Nephron (organoid): ENCODE measurements at regions not wholly inside any gene's neighbourhood (a gene's known extent, or its start where the extent isn't known, plus 50 kb on each side); places are given as distances from the start of the nearest gene placed in this dataset.
A peak's percentile ranks its signal among the peaks of the same experiment; 100 is the strongest.
"Not testable (repeated sequence)": the region's sequence is repeated elsewhere in the genome, so short reads cannot be mapped to it uniquely, and the experiment has no call there.

Experiments used
- H3K27ac Mint-ChIP-seq, 3 experiments: 2 replicates each; pipeline ENCODE4 v1.8.0; 2020; ENCODE audit warnings: mixed read lengths in 3 of 3, mild to moderate bottlenecking in 2 of 3, moderate library complexity in 1 of 3
- H3K27me3 Mint-ChIP-seq: 2 replicates; pipeline ENCODE4 v1.8.0; 2021; ENCODE audit warnings: low read depth, mild to moderate bottlenecking, moderate library complexity, mixed read lengths
- H3K36me3 Mint-ChIP-seq: 2 replicates; pipeline ENCODE4 v1.8.0; 2020; ENCODE audit warnings: low read depth, mixed read lengths
- H3K4me1 Mint-ChIP-seq: 2 replicates; pipeline ENCODE4 v1.8.0; 2020; ENCODE audit warnings: mixed read lengths
- H3K4me3 Mint-ChIP-seq, 3 experiments: 2 replicates each; pipeline ENCODE4 v1.8.0; 2020; ENCODE audit warnings: mild to moderate bottlenecking in 3 of 3, mixed read lengths in 3 of 3, moderate library complexity in 2 of 3
- H3K9me3 Mint-ChIP-seq: 2 replicates; pipeline ENCODE4 v1.8.0; 2020; ENCODE audit warnings: mixed read lengths
- CTCF ChIP-seq, 3 experiments: fragments of 200-600 bp; sonication (generic); IDR thresholded peaks; one replicate each; pipeline ENCODE4 v1.5.0; 2021; ENCODE audit warnings: antibody characterized with exemption in 3 of 3; ENCODE audit not compliant: unreplicated experiment in 3 of 3

- Mint-ChIP-seq H3K4me1 (no peaks in the 10 kb centered on the region), H3K4me3 (no peak overlapping the region), H3K27me3 (no peaks in the 10 kb centered on the region), H3K27ac (no peak overlapping the region), H3K36me3 (no peaks in the 10 kb centered on the region), H3K9me3 (peaks cover 1% of the 10 kb centered on the region)
- no peak for TF ChIP-seq CTCF (IDR thresholded peaks at IDR 0.05; ENCODE audit: unreplicated experiment in 3 of 3)
Observed at GRCh38 chr12:14201291-14201690, 164.2 kb upstream of the ATF7IP start.

GRCh38 chr12:14207905-14208551, 157.5 kb upstream of the ATF7IP start:
- H3K9me3 Mint-ChIP-seq, result peaks cover 3% of the 10 kb centered on the region
- H3K4me3 Mint-ChIP-seq, result no peak overlapping the region
- no peaks in the 10 kb centered on the region for H3K36me3 Mint-ChIP-seq
- peak overlapping the region; percentile 44 to 59 (median 52) for H3K27ac Mint-ChIP-seq
- TF ChIP-seq CTCF (IDR thresholded peaks at IDR 0.05; ENCODE audit: unreplicated experiment in 3 of 3), result no peak
- peaks cover 24% of the 10 kb centered on the region for H3K4me1 Mint-ChIP-seq
- peaks cover 3% of the 10 kb centered on the region for H3K27me3 Mint-ChIP-seq

- H3K36me3 Mint-ChIP-seq, result no peaks in the 10 kb centered on the region
- peak overlapping the region in 1 of 3 experiments; percentile 6 for H3K4me3 Mint-ChIP-seq
- H3K4me1 Mint-ChIP-seq, result peaks cover 46% of the 10 kb centered on the region
- no peaks in the 10 kb centered on the region for H3K9me3 Mint-ChIP-seq
- no peaks in the 10 kb centered on the region for H3K27me3 Mint-ChIP-seq
- peak overlapping the region; percentile 82 to 89 (median 86) for H3K27ac Mint-ChIP-seq
- TF ChIP-seq CTCF (IDR thresholded peaks at IDR 0.05; ENCODE audit: unreplicated experiment in 3 of 3), result no peak
Observed at GRCh38 chr12:14211947-14212387, 153.5 kb upstream of the ATF7IP start.

GRCh38 chr12:14213542-14213941, 151.9 kb upstream of the ATF7IP start:
- H3K9me3 Mint-ChIP-seq, result no peaks in the 10 kb centered on the region
- TF ChIP-seq CTCF (IDR thresholded peaks at IDR 0.05; ENCODE audit: unreplicated experiment in 3 of 3), result no peak

GRCh38 chr12:14214495-14214894, 151.0 kb upstream of the ATF7IP start:
- Mint-ChIP-seq H3K36me3 (no peaks in the 10 kb centered on the region), H3K4me3 (peak overlapping the region in 1 of 3 experiments; percentile 15), H3K27me3 (no peaks in the 10 kb centered on the region), H3K4me1 (peaks cover 46% of the 10 kb centered on the region), H3K9me3 (peaks cover 3% of the 10 kb centered on the region), H3K27ac (peak overlapping the region; percentile 49 to 77 (median 73))
- no peak for TF ChIP-seq CTCF (IDR thresholded peaks at IDR 0.05; ENCODE audit: unreplicated experiment in 3 of 3)

More at GRCh38 chr12:14213542-14213941, 151.9 kb upstream of the ATF7IP start:
- Mint-ChIP-seq H3K36me3 (no peaks in the 10 kb centered on the region), H3K27ac (peak overlapping the region; percentile 49 to 77 (median 73)), H3K27me3 (no peaks in the 10 kb centered on the region), H3K4me3 (peak overlapping the region in 1 of 3 experiments; percentile 13), H3K4me1 (peaks cover 43% of the 10 kb centered on the region)

GRCh38 chr12:14215949-14216348, 149.5 kb upstream of the ATF7IP start:
- peaks cover 46% of the 10 kb centered on the region for H3K4me1 Mint-ChIP-seq
- H3K36me3 Mint-ChIP-seq, H3K4me3 Mint-ChIP-seq, H3K27me3 Mint-ChIP-seq, H3K9me3 Mint-ChIP-seq: not testable (repeated sequence)
- peak overlapping the region in 1 of 3 experiments; percentile 78 for H3K27ac Mint-ChIP-seq
